BLaER1 (cell line): ENCODE measurements at regions not wholly inside any gene's neighbourhood (a gene's known extent, or its start where the extent isn't known, plus 50 kb on each side); places are given as distances from the start of the nearest gene placed in this dataset.

Experiments used
- H3K27ac ChIP-seq: shearing (Covaris generic); formaldehyde crosslinking; 2 replicates; pipeline ENCODE4 v1.8.1; 2022
- H3K27me3 ChIP-seq: shearing (Covaris generic); formaldehyde crosslinking; 2 replicates; pipeline ENCODE4 v1.8.1; 2022
- H3K36me3 ChIP-seq: shearing (Covaris generic); formaldehyde crosslinking; 2 replicates; pipeline ENCODE4 v1.8.1; 2022
- H3K4me1 ChIP-seq: shearing (Covaris generic); formaldehyde crosslinking; 2 replicates; pipeline ENCODE4 v1.8.1; 2022
- H3K4me2 ChIP-seq: shearing (Covaris generic); formaldehyde crosslinking; 2 replicates; pipeline ENCODE4 v1.8.1; 2022
- H3K4me3 ChIP-seq: shearing (Covaris generic); formaldehyde crosslinking; 2 replicates; pipeline ENCODE4 v1.8.1; 2022
- H3K9ac ChIP-seq: shearing (Covaris generic); formaldehyde crosslinking; 2 replicates; pipeline ENCODE4 v1.8.1; 2022
- H3K9me3 ChIP-seq: shearing (Covaris generic); formaldehyde crosslinking; 2 replicates; pipeline ENCODE4 v1.8.1; 2022
- H4K20me1 ChIP-seq: shearing (Covaris generic); formaldehyde crosslinking; 2 replicates; pipeline ENCODE4 v1.8.1; 2022
- Cebpa-rat ChIP-seq: shearing (Covaris generic); IDR thresholded peaks from 2 replicates; pipeline ENCODE4 v1.8.1; 2022

DNA sequence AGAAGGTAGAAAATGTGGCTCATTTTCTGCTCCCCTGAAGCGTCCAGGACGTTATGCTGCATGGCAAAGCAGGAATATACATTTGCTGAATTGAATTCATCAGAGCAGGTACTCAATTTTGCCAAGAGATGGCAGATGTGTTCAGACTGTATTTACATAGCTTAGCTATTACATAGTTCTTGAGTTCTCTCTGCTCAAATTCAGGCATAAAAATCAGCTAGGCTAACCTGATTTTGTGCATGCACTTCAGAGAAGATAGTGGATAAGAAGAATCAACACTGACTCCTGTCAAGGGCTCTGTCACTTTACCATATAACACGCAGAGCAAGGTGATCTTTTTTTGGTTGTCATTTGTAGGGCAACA lies 209.2 kb upstream of the FAM3C start:
- no peak overlapping the region for H3K9ac ChIP-seq
- H3K27ac ChIP-seq: no peak overlapping the region
- TF ChIP-seq Cebpa-rat: no peak
- H4K20me1 ChIP-seq: no peaks in the 10 kb centered on the region
- no peak overlapping the region for H3K4me3 ChIP-seq
- H3K4me2 ChIP-seq: no peak overlapping the region
- no peaks in the 10 kb centered on the region for H3K36me3 ChIP-seq
- no peaks in the 10 kb centered on the region for H3K27me3 ChIP-seq
- peaks cover 6% of the 10 kb centered on the region for H3K9me3 ChIP-seq
- no peaks in the 10 kb centered on the region for H3K4me1 ChIP-seq

DNA sequence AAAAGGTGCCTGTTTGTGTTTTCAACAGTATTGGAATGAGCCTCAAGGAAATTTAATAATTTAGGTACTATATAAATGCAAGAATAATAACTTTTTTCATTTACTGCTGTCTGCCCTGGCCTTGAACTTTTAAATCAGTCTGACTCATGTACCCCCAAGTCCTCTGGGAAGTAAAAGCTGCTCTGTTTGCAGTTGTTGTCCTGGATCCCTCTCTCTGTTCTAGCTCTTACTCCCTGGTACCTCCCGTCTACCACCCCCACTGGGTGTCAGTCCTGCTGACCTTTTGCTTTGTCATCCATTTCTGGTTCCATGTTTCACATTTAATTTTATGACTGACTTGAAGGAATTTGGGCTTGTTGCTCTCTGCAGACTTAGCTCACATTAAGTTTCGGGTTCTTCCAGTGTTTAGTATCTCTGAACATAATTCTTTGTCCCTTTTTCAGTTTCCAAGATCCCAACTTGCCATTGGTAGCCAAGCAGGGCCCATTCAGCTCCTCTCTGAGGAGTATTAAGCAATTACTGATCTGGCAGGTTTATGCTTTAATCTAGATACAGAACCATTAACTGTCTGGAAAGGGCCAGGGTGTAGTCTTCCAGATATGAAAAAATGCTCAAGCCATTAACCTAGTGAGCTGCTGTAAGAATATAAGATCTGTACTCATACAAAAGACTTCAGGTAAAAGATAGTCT lies 208.7 kb upstream of the FAM3C start:
- H4K20me1 ChIP-seq: no peaks in the 10 kb centered on the region
- no peak for TF ChIP-seq Cebpa-rat
- no peaks in the 10 kb centered on the region for H3K36me3 ChIP-seq
- peaks cover 7% of the 10 kb centered on the region for H3K9me3 ChIP-seq
- H3K4me1 ChIP-seq: no peaks in the 10 kb centered on the region
- H3K4me3 ChIP-seq: no peak overlapping the region
- H3K4me2 ChIP-seq: no peak overlapping the region
- no peak overlapping the region for H3K27ac ChIP-seq
- no peak overlapping the region for H3K9ac ChIP-seq
- no peaks in the 10 kb centered on the region for H3K27me3 ChIP-seq

DNA sequence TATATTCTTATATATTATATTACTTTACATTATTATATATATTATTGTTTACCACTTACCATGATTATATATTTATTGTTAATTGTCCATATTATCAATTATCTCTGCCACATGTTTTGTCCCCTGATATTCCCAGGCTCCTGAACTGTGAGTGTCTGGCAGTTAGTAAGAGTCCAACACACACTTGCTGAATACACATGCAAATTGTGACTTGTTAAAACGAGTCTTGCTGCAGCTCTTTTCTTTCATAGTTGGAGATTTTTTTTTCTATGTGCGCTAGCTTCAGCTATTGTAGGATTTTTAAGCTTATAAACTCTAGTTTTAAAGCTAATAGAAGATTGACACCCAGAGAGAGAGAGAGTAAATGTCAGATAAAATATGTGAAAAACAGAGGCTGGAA lies 207.8 kb upstream of the FAM3C start:
- H4K20me1 ChIP-seq: no peaks in the 10 kb centered on the region
- no peak for TF ChIP-seq Cebpa-rat
- H3K4me1 ChIP-seq: no peaks in the 10 kb centered on the region

DNA sequence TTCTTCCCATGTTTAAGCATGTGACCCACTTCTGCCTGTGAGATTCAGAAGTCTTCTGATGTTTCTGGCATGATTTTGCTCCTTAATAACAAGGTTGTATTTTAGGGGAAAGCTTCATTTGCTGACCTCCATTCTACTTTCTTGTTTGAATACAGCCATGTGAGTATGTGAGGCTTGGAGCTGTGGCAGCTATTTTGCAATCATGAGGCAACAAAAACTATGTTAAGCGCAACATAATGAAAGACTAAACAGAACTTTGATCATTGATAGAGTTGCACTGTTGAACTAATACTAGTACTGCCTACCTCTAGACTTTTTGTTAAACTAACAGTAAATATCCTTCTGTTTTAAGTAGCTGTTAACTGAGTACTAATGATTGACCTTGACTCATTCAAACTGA lies 203.8 kb upstream of the FAM3C start:
- Histone ChIP-seq H3K4me3 (no peak overlapping the region), H3K36me3 (no peaks in the 10 kb centered on the region), H3K4me1 (no peaks in the 10 kb centered on the region), H4K20me1 (no peaks in the 10 kb centered on the region), H3K9me3 (peaks cover 3% of the 10 kb centered on the region; the same call in 1 of the 2 replicates), H3K9ac (no peak overlapping the region), H3K4me2 (no peak overlapping the region), H3K27ac (no peak overlapping the region), H3K27me3 (no peaks in the 10 kb centered on the region)
- TF ChIP-seq Cebpa-rat: no peak

More for the DNA sequence above, 207.8 kb upstream of the FAM3C start:
- H3K9ac ChIP-seq: no peak overlapping the region
- no peak overlapping the region for H3K4me3 ChIP-seq
- H3K9me3 ChIP-seq: peaks cover 7% of the 10 kb centered on the region
- no peaks in the 10 kb centered on the region for H3K36me3 ChIP-seq
- no peak overlapping the region for H3K4me2 ChIP-seq
- no peaks in the 10 kb centered on the region for H3K27me3 ChIP-seq
- no peak overlapping the region for H3K27ac ChIP-seq

DNA sequence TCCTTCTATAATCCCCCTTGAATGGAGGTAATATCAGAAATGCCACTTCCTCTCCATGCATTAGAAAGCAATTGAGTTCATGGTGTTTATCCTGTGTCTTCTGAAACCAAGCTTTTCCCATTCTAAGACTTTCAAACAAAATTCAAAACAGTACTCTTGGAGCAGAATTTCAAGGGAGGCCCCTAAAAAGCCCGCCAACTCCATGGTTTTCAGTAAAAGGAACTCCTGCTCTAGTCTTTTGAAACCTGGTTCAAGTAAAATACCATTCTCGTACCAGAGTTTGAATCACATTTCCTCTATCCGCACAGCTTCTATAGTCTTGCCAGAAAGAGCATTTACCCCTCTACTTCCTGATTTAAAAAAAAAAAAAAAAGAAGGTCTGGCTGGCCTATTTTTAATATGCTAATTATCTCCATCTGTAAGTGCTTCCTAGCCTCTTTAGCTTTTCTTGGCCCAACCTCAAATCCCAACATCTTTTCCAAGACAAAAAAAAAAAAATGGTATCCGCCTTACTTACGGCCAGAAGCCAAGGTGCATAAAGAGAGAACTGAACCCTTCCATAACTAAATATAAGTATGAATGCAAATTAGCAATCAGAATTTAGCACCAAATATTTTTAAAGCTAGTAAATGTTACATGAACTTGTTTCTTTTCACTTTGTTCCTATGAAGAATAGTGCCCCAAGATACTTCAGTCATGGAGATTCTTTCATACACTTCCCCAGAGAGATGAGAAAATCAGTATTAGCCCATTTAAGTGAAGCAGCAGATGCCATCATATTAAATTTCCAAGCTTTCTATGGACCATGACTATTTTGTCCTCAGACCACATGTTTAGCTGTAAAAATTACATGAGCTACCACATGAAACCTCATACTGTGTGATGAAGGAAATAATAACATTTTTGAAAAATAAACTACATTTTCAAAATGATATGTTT lies 199.9 kb upstream of the FAM3C start:
- no peak overlapping the region for H3K4me2 ChIP-seq
- no peaks in the 10 kb centered on the region for H3K4me1 ChIP-seq
- no peak overlapping the region for H3K27ac ChIP-seq
- H4K20me1 ChIP-seq: no peaks in the 10 kb centered on the region
- H3K36me3 ChIP-seq: no peaks in the 10 kb centered on the region
- H3K27me3 ChIP-seq: no peaks in the 10 kb centered on the region
- H3K9ac ChIP-seq: no peak overlapping the region
- H3K4me3 ChIP-seq: no peak overlapping the region
- TF ChIP-seq Cebpa-rat: no peak
- peaks cover 6% of the 10 kb centered on the region; the same call in 1 of the 2 replicates for H3K9me3 ChIP-seq

DNA sequence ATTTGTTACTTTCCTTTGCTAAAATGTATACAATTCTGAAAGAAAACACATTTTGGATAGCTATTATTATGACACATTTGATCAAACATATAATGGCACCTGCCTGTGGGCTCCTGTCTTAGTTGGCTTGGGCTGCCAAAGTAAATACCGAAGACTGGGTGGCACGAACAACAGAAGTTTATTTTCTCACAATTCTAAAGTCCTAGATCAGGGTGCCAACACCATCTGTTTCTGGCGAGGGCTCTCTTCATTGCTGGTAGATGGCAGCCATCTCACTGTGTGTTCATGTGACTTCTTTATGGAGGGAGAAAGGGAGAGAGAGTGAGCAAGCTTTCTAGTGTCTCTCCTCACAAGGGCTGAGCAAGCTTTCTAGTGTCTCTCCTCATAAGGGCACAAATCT lies 195.8 kb upstream of the FAM3C start:
- TF ChIP-seq Cebpa-rat: no peak
- H3K36me3 ChIP-seq: no peaks in the 10 kb centered on the region

DNA sequence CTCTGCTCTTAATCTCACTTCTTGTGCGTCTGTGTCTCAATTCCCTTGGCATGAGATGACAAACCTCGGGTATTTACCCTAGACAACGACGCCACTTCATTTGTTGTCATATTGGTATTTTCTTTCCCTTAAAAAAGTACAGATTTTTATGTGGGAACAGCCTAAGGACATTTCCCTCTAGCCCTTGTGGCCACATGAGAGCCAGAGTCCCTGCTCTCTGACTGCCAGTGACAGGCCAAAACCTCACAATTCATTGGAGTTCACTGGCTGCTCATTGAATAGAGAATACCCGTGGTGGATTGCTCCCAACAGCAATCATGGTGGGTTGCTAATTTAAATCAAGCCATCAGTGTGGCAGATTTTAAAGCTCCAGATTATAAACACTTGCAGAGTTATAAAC lies 191.3 kb upstream of the FAM3C start:
- Histone ChIP-seq H3K4me3 (no peak overlapping the region), H3K36me3 (no peaks in the 10 kb centered on the region), H3K27ac (no peak overlapping the region), H3K27me3 (no peaks in the 10 kb centered on the region), H3K9ac (no peak overlapping the region), H3K9me3 (0 out of 2 replicates have a peak, but pooled peaks cover 3% of the 10 kb centered on the region), H3K4me1 (no peaks in the 10 kb centered on the region), H4K20me1 (no peaks in the 10 kb centered on the region), H3K4me2 (no peak overlapping the region)
- TF ChIP-seq Cebpa-rat: no peak

More for the DNA sequence above, 195.8 kb upstream of the FAM3C start:
- Histone ChIP-seq H3K9ac (no peak overlapping the region), H3K4me1 (no peaks in the 10 kb centered on the region), H4K20me1 (no peaks in the 10 kb centered on the region), H3K9me3 (0 out of 2 replicates have a peak, but pooled peaks cover 3% of the 10 kb centered on the region), H3K27me3 (no peaks in the 10 kb centered on the region), H3K4me2 (no peak overlapping the region), H3K4me3 (no peak overlapping the region), H3K27ac (no peak overlapping the region)

DNA sequence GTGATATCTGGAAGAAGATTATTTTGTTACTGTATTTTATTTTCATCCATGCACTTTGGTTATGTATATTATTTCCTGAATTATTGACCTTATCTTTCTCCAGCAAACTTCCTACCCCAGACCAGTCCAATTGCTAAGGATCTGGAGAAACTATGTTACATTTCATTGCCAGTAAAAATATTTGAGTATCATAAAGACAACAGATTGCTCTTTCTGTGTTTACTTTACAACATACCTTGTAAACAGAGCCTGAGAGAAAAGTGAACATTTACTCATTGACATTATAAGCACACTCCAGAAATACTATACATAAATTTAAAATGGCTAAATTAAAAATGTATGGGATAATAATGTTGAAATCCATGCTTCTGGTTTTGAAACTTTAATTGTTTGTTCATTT lies 186.2 kb upstream of the FAM3C start:
- H3K27ac ChIP-seq: no peak overlapping the region
- H3K36me3 ChIP-seq: no peaks in the 10 kb centered on the region
- no peaks in the 10 kb centered on the region for H3K4me1 ChIP-seq

DNA sequence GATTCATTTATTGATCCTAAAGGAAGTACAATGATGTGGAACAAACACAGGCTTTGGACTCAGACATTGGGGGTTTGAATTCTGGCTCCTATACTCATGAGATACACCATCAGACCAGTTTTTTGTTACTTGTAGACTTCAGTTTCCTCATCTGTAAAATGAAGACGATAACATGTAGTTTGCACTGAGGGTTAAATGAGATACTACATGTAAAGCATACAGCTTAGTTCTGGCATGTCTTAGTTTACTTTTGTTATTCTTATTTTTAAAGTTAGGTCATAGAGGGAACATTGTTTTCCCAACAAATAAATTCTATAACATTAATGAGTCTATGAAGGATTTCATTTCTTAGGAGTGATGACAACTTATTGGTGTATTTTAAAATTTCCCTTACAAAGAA lies 183.5 kb upstream of the FAM3C start:
- H3K27me3 ChIP-seq: no peaks in the 10 kb centered on the region

More for the DNA sequence above, 186.2 kb upstream of the FAM3C start:
- Histone ChIP-seq H3K4me2 (no peak overlapping the region), H3K27me3 (no peaks in the 10 kb centered on the region), H3K4me3 (no peak overlapping the region), H4K20me1 (no peaks in the 10 kb centered on the region), H3K9me3 (no peaks in the 10 kb centered on the region), H3K9ac (no peak overlapping the region)
- no peak for TF ChIP-seq Cebpa-rat

DNA sequence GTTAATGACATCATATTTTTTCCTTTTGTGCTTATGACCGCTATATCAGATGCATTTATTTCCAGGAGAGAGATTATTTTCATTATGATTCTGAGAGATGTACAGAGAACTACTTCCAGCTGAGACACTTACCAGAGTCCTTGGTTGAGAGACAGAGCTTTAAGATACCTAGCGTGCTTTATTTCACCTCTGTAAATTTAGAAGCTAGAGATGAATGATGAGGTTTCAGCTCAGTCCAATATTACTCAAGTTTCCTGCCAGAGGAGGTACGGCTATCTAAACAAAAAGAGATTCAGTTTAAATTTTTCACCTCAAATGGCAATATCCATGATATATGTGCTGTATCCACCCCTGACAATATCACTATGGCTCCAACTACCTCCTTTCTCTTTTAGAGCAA lies 182.6 kb upstream of the FAM3C start:
- no peak overlapping the region for H3K9ac ChIP-seq
- TF ChIP-seq Cebpa-rat: no peak
- H3K4me2 ChIP-seq: no peak overlapping the region
- H3K27ac ChIP-seq: no peak overlapping the region
- no peaks in the 10 kb centered on the region for H3K4me1 ChIP-seq
- H4K20me1 ChIP-seq: no peaks in the 10 kb centered on the region
- no peak overlapping the region for H3K4me3 ChIP-seq
- H3K27me3 ChIP-seq: no peaks in the 10 kb centered on the region
- no peaks in the 10 kb centered on the region for H3K9me3 ChIP-seq
- no peaks in the 10 kb centered on the region for H3K36me3 ChIP-seq

More for the DNA sequence above, 183.5 kb upstream of the FAM3C start:
- Histone ChIP-seq H3K9me3 (no peaks in the 10 kb centered on the region), H3K4me2 (no peak overlapping the region), H4K20me1 (no peaks in the 10 kb centered on the region), H3K4me1 (no peaks in the 10 kb centered on the region), H3K36me3 (no peaks in the 10 kb centered on the region), H3K4me3 (no peak overlapping the region), H3K27ac (no peak overlapping the region), H3K9ac (no peak overlapping the region)
- TF ChIP-seq Cebpa-rat: no peak
